Hematopoietic multipotent progenitor cell treated with erythropoietin and hydrocortisone succinate and interleukin-3 and kit ligand, for 4 days (in vitro differentiated cells): ENCODE measurements at regions not wholly inside any gene's neighbourhood (a gene's known extent, or its start where the extent isn't known, plus 50 kb on each side); places are given as distances from the start of the nearest gene placed in this dataset.

ENCODE experiments used
- DNase-seq: peaks from one replicate; pipeline ENCODE4 v3.0.0-alpha.2; 2015

GRCh38 chr12:118709946-118710345 lies 271.4 kb upstream of the SRRM4 start:
- no peak for DNase-seq

GRCh38 chr12:118711185-118711584 lies 270.2 kb upstream of the SRRM4 start:
- no peak for DNase-seq

- DNase-seq: peak; percentile 79
Measured at GRCh38 chr12:118714051-118714460, 267.3 kb upstream of the SRRM4 start.

GRCh38 chr12:118714500-118714899 lies 266.8 kb upstream of the SRRM4 start:
- no peak for DNase-seq

GRCh38 chr12:118715647-118716046 lies 265.7 kb upstream of the SRRM4 start:
- no peak for DNase-seq

GRCh38 chr12:118727196-118727978 lies 254.0 kb upstream of the SRRM4 start:
- no peak for DNase-seq

- DNase-seq: no peak
Measured at GRCh38 chr12:118727979-118728366, 253.4 kb upstream of the SRRM4 start.

GRCh38 chr12:118734266-118734665 lies 247.1 kb upstream of the SRRM4 start:
- DNase-seq: no peak

GRCh38 chr12:118737985-118738540 lies 243.3 kb upstream of the SRRM4 start:
- no peak for DNase-seq

GRCh38 chr12:118741194-118741593 lies 240.1 kb upstream of the SRRM4 start:
- DNase-seq: no peak

DNA sequence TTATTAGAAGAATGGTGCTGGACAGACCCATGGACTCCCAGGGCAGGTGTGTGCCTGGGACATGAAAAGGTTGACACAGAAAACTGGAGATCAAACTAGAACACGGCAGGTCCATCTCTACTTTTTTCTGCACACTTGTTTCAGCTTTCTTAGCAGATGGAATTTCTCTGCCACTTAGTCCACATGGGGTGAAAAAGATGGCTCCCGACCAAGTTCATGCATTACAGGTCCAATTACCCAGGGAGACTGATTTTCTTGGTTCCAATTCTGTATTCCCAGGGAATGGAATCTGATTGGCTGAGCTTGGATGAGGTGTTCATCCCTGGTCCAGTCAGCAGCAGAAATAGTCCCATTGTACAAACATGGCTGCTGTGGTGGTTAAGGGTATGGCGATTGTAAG lies 238.9 kb upstream of the SRRM4 start:
- DNase-seq: no peak

DNA sequence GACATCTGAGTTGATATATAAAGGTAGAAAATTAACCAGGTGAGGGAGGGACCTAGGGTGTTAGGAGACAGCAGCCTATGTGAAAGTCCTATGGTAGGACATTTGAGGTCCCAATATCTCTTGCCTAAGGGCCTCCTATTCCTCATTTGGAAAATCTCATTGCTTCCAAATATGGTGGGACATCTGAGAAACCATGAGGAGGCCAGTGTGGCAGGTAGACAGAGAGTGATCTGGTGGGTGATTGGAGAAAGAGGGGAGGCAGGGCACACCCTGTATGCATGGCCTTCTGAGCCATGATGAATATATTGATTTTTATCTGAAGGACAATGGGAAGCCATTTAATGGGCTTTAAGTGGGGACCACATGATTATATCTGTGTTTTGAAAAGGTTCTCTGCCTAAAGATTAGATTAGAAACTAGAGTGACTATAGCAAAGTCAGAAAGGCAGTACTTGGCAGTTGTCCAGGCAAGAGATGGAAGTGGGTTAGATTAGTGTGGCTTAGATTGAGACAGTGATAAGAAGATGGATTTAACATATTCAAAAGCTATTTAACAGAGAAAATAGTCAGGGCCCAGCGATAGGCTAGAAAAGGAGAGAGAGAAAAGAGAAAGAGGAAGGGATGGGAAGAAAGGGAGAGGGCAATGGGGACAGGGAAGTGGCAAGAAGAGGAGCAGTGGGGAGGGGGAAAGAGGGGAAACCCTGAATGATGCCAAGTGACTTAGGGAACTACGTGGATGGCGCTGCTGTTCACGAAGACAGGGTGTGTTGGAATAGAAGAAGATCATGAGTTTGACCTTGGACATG lies 237.2 kb upstream of the SRRM4 start:
- DNase-seq: peak; percentile 15

GRCh38 chr12:118746176-118746575 lies 235.2 kb upstream of the SRRM4 start:
- DNase-seq: no peak

DNA sequence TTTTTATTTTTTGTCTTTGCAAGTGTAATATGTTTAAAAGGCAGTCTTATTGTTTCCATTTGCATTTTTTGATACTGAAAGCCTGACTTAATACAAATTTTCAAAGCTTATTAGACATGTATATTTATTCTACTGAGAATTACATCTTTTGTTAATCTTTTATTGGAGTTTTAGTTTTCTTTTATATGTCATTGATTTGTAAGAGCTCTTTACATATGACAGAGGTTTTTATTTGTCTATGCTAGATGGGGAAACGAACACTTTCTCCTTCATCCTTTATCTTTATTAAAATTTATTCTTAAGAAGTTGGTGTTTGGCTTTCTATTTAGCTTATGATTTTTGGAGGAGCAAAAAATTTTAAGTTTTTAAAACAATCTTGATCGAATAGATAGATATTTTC lies 234.4 kb upstream of the SRRM4 start:
- no peak for DNase-seq

GRCh38 chr12:118747771-118748170 lies 233.6 kb upstream of the SRRM4 start:
- DNase-seq: no peak

DNA sequence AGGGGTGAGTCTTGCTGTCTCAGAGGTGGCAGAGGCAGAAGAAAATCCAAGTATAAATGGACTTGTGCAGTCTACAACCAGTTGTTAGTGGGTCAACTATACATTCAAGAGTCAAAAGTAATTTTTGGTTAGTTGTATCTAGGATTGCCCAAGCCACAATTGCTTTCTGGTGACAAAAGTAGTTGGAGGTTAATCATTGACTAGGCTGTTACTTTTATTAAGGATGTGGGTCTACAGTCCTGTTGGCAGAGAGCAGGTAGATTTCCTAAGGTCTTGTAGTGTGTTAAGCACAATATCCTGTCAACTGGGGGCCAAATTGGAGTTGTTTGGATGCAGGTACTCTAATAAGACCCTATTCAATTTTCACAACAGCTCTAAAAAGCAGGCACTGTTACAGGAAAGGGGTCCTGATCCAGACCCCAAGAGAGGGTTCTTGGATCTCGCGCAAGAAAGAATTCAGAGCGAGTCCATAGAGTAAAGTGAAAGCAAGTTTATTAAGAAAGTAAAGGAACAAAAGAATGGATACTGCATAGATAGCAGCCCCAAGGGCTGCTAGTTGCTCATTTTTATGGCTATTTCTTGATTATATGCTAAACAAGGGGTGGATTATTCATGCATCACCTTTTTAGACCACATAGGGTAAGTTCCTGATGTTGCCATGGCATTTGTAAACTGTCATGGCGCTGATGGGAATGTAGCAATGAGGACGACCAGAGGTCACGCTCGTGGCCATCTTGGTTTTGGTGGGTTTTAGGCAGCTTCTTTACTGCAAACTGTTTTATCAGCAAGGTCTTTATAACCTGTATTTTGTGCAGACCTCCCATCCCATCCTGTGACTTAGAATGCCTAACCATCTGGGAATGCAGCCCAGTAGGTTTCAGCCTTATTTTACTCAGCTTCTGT lies 232.6 kb upstream of the SRRM4 start:
- no peak for DNase-seq

DNA sequence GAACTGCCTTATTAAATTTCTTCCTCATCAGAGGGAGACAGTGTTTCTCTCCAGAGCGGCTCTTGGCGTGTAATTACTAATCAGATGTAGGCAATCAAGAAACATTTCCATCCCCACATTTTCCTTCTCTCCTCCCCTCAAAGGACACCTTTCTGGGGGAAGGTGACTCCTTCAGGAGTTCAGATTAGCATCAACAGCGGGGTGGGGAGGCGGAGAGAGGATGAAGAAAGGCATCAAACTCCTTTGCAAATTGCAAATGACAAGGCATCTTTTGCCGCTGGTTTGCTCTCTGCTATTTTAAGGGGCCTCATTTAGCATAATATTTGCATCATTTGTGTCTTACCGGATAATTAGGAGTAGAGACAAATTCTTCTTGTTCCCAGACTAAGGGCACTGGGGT lies 231.7 kb upstream of the SRRM4 start:
- no peak for DNase-seq

- no peak for DNase-seq
Measured at GRCh38 chr12:118750666-118751065, 230.7 kb upstream of the SRRM4 start.

- no peak for DNase-seq
Measured at GRCh38 chr12:118751355-118751754, 230.0 kb upstream of the SRRM4 start.

DNA sequence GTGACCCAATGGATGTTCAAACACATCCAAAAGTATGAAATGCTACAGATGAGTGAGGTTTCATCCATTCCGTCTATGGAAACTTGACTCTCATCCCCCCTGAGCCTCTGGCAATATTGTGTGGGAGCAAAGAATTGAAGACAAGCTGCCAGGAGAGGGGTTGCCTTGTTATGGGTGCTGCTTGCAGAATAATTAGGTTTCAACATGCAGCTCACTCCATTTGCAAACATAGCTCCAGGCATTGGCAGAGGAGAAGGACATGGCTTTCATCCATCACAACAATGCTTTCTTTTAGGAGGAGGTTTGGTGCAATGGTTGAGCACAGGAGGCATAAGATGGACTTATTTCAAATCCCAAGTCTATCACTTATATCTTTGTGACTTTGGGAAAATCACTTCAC lies 220.7 kb upstream of the SRRM4 start:
- no peak for DNase-seq

GRCh38 chr12:118763234-118763633 lies 218.1 kb upstream of the SRRM4 start:
- no peak for DNase-seq

GRCh38 chr12:118773956-118774723 lies 207.2 kb upstream of the SRRM4 start:
- no peak for DNase-seq
